HG03159 (cell line): ENCODE measurements at regions not wholly inside any gene's neighbourhood (a gene's known extent, or its start where the extent isn't known, plus 50 kb on each side); places are given as distances from the start of the nearest gene placed in this dataset.
A peak's percentile ranks its signal among the peaks of the same experiment; 100 is the strongest.
"Not testable (repeated sequence)": the region's sequence is repeated elsewhere in the genome, so short reads cannot be mapped to it uniquely, and the experiment has no call there.

Experiments
- ATAC-seq: cut with Tn5 transposase; IDR thresholded peaks from one replicate; pipeline ENCODE4 v1.9.1; 2021; ENCODE audit warnings: mild to moderate bottlenecking, moderate library complexity; ENCODE audit not compliant: unreplicated experiment

GRCh38 chr2:217604527-217605194 is 398.1 kb downstream of the TNS1 start:
- ATAC-seq: no peak

- ATAC-seq: no peak
Measured at GRCh38 chr2:217601601-217602000, 401.2 kb downstream of the TNS1 start.

- no peak for ATAC-seq
Measured at GRCh38 chr2:217599906-217600305, 402.9 kb downstream of the TNS1 start.

- ATAC-seq: no peak
Measured at GRCh38 chr2:217597681-217598080, 405.1 kb downstream of the TNS1 start.

- no peak for ATAC-seq
Measured at GRCh38 chr2:217597145-217597544, 405.6 kb downstream of the TNS1 start.

- peak; percentile 79 for ATAC-seq
Measured at GRCh38 chr2:217593732-217594131, 409.1 kb downstream of the TNS1 start.

- ATAC-seq: no peak
Measured at GRCh38 chr2:217588266-217588665, 414.5 kb downstream of the TNS1 start.

- no peak for ATAC-seq
Measured at GRCh38 chr2:217585362-217585761, 417.4 kb downstream of the TNS1 start.

GRCh38 chr2:217580407-217580806 is 422.4 kb downstream of the TNS1 start:
- not testable (repeated sequence) for ATAC-seq

GRCh38 chr2:217573571-217573970 is 429.2 kb downstream of the TNS1 start:
- ATAC-seq: no peak

- ATAC-seq: no peak
Measured at GRCh38 chr2:217570394-217570793, 432.4 kb downstream of the TNS1 start.

- no peak for ATAC-seq
Measured at GRCh38 chr2:217568289-217568971, 434.4 kb downstream of the TNS1 start.

- ATAC-seq: no peak
Measured at GRCh38 chr2:217563565-217563964, 439.2 kb downstream of the TNS1 start.

GRCh38 chr2:217562871-217563480 is 439.8 kb downstream of the TNS1 start:
- no peak for ATAC-seq

GRCh38 chr2:217559084-217559483 is 443.7 kb downstream of the TNS1 start:
- no peak for ATAC-seq

GRCh38 chr2:217555081-217555876 is 447.5 kb downstream of the TNS1 start:
- no peak for ATAC-seq

GRCh38 chr2:217553679-217554078 is 449.1 kb downstream of the TNS1 start:
- ATAC-seq: no peak

- ATAC-seq: no peak
Measured at GRCh38 chr2:217553202-217553601, 449.6 kb downstream of the TNS1 start.

- ATAC-seq: no peak
Measured at GRCh38 chr2:217552081-217552480, 450.7 kb downstream of the TNS1 start.

GRCh38 chr2:217551252-217551899 is 451.4 kb downstream of the TNS1 start:
- no peak for ATAC-seq

GRCh38 chr2:217539126-217539525 is 463.7 kb downstream of the TNS1 start:
- ATAC-seq: no peak
